GM18498 (cell line): ENCODE measurements at regions not wholly inside any gene's neighbourhood (a gene's known extent, or its start where the extent isn't known, plus 50 kb on each side); places are given as distances from the start of the nearest gene placed in this dataset.
A peak's percentile ranks its signal among the peaks of the same experiment; 100 is the strongest.

Experiments
- ATAC-seq: cut with Tn5 transposase; IDR thresholded peaks from one replicate; pipeline ENCODE4 v1.9.1; 2021; ENCODE audit warnings: mild to moderate bottlenecking, moderate library complexity; ENCODE audit not compliant: unreplicated experiment

DNA sequence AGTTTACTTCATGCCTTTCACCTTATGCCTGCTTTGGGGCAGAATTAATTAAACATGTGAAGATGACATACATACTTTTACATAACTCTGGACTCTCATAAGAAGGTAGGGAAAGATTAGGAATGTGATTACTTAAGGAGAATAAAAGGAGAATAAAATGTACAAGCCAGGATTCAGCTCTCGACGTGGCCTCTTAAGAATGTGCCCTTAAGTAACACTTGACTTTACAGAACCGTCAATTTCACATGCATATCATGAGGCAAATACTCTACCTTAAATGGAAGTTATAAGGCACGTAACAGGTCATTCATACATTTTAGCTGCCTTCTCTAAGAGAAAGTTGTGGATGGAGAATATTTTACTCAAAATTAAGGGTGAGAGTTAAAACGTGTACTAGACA lies 263.7 kb upstream of the LMCD1 start:
- no peak for ATAC-seq

DNA sequence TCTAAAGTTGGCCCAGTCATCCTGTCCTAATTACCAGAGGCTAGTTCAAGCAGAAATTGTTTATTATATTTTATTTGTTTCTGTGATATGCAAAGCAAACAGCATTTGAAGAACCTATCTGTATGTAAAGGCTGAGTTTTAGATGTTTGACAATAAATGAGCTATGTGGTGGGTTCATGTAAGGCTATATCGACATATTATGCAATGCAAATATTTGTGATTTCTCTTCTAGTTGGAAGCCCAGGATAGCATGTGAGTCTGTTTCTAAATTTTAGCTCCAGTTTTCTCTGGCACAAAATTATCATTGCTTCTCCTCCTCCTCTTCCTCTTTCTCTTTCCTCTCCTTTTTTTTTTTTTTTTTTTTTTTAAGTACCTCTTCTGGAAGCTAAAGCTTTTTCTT lies 263.2 kb upstream of the LMCD1 start:
- ATAC-seq, result no peak

DNA sequence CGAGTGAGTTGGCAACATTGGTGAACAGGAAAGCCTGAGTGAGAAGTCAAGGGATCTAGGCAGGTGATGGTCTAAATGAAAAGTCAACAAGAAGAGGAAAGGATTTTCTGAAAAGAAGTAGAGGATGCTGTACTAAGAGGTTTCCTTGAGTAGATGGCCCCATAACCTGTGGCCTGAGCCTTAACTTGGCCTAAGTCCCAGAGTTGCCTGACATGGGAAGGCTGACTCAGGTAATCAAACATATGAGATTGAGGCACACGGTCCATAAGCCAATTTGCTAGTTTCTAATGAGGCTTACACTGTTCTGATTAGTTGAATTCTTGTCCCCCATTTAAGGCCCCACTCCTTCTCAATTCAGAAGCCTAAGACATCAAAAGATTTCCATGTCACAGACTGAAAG lies 262.5 kb upstream of the LMCD1 start:
- ATAC-seq, result no peak

DNA sequence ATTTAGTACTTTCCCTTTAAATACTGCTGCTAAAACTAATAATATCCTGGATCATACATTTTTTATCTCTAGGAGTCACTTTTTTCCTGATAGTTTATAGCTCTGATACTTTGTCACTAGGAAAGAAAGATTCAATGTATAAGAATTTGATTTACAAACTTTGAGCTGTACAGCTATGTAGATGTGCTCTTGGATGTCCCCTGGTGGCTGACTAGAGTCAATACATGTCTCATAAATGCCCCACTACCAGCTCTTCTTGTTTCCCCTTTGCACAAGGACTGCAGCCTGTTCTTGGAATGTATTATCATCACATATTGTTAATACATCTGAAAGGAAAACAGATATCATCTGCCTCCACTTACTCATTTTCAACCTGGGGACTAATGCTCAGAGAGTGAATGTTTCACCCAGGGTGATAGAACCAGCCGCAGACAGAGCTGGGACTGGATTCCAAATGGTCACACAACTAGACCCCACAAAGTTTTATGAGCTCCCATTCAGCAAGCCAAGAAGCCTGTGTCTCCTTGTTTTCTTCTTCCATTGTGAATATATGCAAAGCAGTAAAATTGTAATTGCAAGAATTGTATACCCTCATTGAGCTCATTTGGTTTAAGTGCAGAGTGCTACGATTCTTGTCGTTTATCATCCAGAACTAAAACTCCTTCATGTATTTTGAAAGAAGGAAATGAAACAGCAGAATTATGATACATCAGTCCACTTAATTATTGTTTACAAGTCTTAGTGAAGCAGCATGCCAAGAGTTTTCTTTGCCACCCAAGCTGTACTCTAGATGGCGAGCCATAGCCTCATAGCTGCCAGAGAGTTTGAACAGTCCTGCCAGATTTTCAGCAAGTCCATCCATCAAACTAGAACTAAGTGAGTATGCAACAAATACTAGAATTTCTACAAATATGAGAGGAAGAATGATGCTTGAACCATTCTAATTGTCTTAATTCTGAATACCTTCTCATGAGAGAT lies 261.6 kb upstream of the LMCD1 start:
- peak; percentile 94 for ATAC-seq

DNA sequence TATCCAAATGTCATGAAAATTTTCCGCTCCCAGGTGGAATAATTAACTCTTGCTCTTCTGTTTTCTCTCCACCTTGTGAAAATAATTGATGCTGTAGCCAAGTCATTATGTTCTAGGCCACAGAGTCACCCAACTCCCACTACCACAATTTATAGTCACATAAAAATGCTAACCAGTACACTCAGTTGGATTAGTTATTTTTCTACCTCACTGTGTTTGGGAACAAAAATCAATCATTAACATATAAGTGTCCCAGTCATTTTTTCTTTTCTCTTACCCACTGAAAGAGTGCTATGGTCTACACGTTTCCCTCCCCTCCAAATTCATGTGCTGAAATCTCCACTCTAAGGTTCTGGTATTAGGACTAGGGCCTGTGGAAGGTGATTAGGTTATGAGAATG lies 255.6 kb upstream of the LMCD1 start:
- no peak for ATAC-seq

DNA sequence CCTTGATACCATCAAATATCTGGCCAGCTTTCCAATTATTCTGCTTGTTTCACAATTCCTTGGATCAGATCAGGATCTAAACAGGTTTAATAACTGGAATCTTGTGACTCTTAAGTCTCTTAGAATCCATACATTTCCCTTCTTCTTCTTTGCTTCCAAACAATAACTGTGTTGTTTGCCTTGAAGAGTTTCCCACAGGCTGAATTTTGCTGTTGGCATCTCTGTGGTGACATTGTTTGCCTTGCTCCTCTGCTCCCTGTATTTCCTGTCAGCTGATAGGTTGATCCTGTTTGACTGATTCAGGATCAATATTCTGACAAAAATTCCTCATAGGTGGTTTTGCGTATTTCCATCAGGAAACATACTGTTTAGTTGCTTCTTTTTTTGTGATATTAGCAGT lies 248.4 kb upstream of the LMCD1 start:
- ATAC-seq, result no peak

DNA sequence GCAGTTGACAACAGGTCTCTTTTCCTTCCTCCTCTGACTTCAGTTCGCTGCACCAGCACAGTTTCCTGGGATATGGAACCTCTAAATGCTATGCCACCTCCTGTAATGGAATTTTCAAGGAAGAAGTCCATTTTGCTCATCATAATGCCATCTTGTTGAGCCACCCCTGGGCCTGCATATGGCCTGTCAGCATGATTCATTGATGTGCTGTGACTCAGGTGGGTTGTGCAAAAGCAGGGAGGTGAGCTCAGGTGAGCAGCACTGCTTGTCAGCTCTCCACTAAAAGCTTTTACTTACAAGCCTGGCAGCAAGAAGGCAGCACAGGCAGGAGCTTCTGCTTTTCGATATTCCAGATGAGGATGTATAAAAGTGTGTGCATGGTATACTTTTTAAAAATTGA lies 247.1 kb upstream of the LMCD1 start:
- ATAC-seq, result no peak

DNA sequence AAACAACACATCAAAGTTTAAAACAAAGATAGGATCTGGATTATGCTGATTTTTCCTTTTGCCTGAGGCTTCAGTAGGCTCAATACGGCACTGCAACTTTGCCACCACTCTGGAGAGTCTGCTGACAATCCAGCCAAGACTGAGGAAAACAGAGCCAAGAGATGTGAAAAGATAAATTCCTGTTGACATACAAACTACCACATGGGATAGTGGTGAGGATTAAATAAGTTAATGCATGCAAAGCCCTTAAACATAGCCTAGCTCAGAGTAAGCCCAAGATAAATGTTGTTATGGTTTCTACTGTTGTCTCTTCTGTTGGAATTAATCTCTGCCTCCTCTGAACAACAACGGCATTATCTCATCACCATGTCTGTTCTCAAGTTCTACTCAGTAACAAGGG lies 245.9 kb upstream of the LMCD1 start:
- ATAC-seq, result no peak

DNA sequence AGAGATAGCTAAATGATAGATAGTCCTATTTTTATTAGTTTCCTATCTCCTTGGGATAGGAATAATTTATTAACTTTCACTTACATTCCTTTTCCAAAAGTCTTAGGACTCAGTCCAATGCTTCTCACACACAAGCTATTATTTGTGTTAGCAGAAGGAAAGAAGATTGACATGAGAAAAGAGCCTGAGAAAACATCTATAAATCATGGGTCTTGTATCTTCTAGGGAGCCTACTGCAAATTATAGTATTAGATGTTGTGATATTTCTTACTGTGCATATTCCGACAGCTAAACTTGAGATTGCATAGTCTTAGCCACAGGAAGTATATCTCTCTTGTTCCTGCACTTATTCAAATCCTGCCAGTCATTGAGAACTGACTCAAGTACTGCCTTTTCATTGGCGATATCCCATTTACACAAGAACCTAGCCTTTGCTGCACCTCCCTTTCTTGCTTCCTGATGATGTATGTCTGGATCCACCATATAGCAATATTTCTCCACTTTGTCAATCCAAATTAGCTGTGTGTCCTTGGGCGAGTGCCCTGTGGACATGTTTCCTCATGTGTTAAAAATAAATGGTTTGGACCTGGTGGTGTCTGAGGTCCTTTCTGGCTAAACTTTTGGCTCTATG lies 245.1 kb upstream of the LMCD1 start:
- ATAC-seq, result no peak

DNA sequence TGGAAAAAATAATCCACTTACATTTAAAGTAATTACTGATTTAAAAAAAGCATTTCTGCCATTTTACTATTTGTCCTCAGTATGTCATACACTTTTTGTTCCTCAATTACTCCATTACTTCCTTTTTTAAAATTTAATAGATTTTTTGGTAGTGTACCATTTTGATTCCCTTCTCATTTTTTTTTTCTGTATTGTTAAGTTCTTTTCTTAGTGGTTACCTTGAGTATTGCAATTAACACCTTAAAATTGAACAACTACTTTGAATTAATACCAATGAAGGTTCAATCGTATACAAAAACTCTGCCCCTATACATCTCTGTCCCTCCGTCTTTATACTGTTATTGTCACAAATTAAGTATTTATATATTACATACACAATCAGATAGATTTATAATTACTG lies 240.6 kb upstream of the LMCD1 start:
- no peak for ATAC-seq

DNA sequence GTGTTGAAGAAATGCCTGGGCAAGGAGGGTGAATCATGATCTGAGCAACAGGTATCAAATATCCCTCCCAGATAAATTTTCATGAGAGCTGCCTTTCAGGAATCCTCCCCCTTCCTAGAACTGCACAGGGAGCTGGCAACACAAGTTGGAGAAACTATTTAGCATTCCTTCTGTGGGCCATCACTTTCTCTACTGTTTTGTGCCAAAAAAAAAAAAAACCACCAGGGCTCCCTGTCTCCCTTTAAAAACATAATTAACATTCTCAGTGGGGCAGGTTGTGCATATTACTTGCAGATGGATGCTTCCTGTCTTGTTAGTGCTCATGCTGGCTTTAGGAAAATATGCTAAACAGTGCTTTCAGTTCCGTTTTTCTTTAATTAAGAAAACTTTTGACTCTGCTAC lies 234.9 kb upstream of the LMCD1 start:
- no peak for ATAC-seq

DNA sequence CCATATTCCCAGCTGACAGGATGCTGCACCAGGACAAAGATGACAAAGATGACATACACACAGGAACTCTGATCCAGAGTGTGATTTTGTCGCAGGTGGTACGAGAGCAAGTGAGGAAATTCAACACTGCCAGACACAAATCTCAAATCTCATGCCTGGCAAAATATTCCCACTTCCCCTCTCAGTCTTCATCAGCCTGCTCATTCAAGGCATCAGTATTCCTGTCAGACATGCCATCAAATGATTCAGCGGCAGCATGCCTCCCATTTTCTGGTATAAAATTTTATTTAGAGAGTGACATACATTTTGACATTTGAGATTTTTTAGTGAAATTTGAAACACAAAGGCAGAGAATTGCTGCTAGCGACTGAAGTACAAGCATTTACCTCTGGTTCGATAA lies 228.1 kb upstream of the LMCD1 start:
- ATAC-seq, result no peak

DNA sequence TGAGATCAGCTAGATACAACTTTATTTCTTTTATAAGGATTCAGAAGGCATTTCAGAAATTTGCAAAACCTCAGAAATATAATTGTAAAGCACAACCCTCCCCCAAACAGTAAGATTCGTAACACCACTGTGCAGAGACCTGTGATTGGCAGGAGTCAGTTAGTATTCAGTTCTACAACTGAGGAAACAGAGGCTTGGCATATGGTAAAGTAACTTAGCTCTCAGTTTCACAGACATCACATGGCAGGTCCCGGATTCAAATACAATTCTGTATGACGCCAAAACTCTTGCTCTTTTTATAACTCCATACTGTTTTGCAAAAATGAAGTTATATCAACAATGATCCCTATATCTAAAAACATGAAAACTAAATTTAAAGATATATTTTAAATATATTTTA lies 225.6 kb upstream of the LMCD1 start:
- no peak for ATAC-seq

DNA sequence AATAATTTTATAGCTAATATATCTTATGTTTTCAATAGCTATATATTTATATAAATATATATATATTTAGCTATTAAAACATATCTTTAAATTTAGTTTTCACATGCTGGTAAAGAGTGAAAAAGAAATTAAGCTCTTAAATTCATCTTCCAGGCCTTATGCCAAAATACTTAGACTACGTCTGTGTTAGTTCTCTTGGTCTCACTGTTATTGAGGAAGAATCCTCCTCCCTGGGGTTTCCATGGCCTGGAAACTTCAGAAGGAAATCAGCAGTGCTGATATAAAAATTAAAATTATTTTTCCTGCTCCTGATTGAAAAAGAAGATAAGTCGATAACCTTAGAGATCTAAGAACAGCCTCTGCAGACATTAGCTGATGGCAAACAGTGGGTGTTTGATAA lies 225.1 kb upstream of the LMCD1 start:
- no peak for ATAC-seq

DNA sequence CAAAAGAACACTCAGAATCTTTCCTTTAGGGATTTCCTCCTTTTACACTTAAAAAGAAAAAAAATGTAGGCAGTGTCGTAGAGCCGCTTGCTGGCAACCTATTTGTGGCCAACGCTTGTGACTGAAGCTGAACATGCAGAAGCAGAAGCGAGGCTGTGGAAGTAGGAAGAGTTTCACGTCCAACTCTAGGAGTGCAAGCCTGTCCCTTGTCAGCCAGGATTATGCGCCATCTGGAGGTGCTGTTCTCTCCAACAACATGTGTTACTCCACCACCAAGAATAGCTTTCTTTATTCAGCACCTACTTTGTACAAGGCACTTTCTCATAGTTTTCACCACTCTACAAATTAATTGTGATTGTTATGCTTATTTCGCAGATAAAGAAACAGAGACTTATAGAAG lies 223.2 kb upstream of the LMCD1 start:
- no peak for ATAC-seq

DNA sequence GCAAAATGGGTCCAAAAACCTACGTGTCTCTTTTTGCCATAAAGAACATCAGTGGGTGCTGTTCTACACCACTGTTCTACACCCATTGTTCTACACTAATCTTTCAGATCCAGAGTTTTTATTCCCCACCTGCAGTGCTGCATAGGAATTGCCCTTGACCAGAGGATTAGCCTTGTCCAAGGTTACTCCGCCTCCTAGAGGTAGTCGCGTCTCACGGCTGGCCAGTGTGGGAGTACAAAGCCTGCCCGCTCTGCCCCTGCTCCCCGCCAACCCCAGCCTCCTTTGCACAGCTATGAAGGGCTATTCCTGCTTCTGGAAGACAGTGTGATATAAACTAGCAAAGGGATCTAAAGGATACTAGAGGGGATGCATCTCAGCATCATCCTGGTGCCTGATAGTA lies 222.1 kb upstream of the LMCD1 start:
- ATAC-seq, result no peak

DNA sequence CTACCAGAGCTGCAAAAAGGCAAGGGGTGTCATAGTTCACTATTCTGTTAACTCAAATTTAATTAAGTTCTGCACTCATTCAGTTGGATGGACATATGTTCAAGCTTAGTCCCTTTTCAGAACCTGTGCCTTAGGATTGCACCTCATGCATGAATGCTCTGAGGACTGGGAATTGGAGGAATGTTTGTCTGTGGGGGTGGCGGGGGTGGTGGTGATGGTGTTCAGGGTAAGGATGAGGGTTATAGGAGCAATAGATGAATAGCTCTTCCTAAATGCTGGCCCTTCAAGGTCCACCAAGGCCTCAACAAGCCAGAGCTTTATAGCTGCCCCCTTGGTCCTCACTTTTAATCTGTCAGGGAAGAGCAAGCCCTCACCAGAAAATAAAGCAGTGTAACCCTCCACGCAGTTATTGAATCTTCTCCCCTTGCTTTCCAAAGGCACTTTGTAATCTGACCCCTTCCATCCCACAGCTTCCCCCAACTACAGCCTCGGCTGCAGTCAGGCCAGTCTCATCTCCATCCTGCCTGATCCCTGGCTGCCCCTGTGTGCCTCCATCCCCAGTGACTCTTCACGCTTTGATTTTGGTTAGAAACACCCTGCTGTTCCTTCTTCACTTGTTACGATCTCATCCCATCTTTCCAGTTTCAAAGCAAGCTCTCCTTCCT lies 221.6 kb upstream of the LMCD1 start:
- ATAC-seq, result no peak

DNA sequence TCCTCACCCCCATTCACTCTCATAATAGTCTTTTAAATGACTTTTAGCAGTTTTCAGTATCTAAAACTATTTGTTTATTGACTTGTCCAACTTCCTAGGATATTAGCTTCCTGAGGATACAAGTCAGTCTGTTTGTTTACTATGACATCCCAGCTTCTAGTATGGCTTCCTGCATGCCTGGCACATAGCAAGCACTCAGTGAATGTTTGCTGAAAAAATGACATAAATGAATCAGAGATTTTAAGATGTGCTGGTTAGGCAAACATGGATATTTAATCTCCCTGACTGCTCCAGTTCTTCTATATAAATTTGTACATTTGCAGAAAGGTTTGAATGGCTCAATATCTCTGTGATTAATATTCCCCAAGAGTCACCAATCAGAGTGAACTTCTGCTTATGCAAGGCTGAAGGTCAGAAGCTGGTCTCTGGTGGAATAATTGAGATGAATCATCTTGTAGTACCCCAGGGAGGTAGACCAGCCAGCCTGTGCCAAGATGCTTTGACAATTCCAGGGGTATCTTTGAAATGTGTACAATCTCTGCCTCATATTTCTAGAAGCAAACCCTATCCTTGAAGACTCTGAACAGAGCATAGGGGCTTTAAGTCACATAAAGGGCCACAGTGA lies 219.0 kb upstream of the LMCD1 start:
- ATAC-seq, result no peak

DNA sequence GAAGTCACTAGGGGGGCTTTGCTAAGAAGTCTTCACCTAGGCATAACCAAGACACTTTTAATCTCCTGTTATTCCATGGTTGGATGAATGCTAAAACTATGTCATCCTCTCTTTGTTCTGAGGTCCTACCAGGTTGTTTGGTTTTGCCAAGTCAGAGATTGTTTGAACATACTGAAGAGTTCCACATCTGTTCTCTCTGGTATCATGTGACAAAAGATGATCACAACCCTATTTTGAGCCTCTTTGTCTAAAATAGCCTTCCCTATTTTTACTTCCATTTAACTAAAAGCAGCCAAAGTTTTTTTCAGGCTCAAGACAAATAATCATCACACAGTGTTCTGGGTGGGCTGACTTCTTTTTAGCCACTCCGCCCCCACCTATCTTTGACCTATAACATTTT lies 218.4 kb upstream of the LMCD1 start:
- ATAC-seq, result no peak

DNA sequence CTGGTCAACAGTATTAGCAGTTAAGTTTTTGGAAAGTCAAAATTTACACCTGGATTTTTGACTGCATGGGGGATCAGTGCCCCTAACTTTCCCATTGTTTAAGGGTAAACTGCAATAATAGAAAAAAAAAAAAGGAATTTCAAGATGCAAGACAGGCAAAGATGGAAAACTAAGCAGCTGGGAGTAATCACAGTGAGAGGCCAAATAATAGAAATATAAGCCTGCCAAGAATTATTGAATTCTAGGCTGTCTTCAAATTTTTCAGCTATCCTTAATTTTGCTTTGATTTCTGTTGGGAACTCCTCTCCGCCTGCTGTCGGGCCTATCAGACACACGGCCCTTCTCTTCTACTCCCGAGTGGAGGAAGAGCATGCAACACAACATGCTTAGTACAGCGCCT lies 215.5 kb upstream of the LMCD1 start:
- ATAC-seq, result no peak

DNA sequence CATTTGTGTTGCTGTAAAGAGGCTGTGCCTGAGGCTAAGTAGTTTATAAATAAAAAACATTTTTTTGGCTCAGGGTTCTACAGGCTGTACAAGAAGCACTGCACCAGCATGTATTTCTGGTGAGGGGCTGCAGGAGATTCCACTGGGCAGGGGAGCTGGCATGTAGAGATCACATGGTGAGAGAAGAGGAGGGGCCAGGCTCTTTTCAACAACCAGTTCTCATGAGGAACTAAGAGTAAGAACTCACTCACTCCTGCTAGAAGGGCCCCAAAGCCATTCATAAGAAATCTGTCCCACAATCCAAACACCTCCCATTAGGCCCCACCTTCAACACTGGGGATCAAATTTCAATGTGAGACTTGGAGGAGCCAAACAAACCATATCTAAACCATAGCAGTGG lies 214.9 kb upstream of the LMCD1 start:
- ATAC-seq, result no peak

DNA sequence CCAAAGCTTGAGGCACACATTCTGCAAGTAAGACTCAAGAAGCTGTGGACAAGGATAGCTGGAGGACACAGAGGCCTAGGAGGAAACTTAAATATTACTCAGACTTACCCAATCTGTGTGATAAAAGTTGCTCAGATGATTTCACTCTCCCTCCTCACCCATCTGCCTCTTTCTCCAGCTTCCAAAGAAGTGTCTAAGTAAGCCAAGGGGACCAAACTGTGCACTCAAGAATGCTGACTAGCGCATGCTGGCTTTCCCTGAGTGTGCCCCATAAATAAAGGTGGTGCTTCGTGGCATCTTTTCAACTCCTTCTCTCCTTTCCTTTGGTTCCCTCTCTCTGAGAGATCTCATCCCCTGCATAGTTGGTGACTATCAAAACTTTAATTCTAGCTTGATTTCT lies 211.0 kb upstream of the LMCD1 start:
- ATAC-seq, result no peak
